ENCODE measurements at regions not wholly inside any gene's neighbourhood (a gene's known extent, or its start where the extent isn't known, plus 50 kb on each side); places are given as distances from the start of the nearest gene placed in this dataset.
A peak's percentile ranks its signal among the peaks of the same experiment; 100 is the strongest.

DNA sequence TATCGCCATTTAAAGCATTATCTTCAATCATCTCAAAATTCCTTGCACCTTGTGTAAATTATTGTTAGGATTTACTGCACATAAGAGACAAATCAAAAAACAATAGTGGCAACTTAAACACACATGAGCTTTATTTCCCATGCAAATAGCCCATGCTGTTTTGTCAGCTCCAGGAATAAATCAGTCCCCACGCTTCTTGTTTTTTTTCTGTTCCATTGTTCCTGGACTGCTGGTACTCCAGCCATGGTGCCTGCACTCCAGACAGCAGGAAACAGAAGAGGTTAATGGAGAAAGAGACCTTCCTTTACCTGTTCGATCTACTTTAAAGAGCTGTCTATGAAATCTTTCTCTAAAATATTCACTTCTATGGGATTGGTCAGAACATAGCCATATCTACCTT, 1515.7 kb upstream of the TENM3 start:
- H3K4me3 ChIP-seq (ENCODE audit: low read depth, low read length): no peak overlapping the region
- TF ChIP-seq, protein P1, sequence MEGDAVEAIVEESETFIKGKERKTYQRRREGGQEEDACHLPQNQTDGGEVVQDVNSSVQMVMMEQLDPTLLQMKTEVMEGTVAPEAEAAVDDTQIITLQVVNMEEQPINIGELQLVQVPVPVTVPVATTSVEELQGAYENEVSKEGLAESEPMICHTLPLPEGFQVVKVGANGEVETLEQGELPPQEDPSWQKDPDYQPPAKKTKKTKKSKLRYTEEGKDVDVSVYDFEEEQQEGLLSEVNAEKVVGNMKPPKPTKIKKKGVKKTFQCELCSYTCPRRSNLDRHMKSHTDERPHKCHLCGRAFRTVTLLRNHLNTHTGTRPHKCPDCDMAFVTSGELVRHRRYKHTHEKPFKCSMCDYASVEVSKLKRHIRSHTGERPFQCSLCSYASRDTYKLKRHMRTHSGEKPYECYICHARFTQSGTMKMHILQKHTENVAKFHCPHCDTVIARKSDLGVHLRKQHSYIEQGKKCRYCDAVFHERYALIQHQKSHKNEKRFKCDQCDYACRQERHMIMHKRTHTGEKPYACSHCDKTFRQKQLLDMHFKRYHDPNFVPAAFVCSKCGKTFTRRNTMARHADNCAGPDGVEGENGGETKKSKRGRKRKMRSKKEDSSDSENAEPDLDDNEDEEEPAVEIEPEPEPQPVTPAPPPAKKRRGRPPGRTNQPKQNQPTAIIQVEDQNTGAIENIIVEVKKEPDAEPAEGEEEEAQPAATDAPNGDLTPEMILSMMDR (conservative IDR thresholded peaks at IDR 0.05; ENCODE audit: low read depth, low read length): no peak
- no peak for DNase-seq (ENCODE audit: low read depth)

DNA sequence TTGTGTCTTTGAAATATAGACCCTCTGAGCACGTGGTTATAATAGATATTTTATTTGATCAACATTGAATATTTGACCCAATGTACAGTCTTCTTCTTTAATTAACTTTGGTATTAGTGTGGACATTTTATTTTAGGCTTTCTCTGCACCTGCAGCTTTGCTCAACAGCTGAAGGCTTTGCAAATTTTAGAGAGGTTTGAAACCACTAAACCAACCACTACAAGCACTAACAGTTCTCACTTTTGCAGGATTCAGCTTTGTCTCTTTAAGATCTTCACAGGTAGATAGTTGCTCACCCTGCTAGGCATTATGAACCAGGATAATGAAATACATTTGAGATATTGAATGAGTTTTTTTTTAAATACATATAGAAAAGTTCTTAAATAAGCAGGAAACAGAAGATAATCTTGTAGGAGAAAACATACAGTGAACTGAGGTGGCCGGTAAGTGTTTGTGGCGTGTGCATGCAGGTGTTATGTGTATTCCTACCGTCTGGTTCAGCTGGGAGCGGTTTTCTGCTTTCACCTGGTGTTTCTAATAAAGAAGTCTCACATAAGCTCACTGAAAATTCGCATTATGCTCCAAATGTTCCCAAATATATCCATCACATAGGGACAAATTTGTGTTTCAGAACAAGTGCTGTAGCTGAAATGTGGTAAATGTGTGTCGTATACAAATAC, 1508.3 kb upstream of the TENM3 start:
- no peak overlapping the region for H3K4me3 ChIP-seq (ENCODE audit: low read depth, low read length)
- DNase-seq (ENCODE audit: low read depth): no peak
- TF ChIP-seq, protein P1 (conservative IDR thresholded peaks at IDR 0.05; ENCODE audit: low read depth, low read length): no peak

DNA sequence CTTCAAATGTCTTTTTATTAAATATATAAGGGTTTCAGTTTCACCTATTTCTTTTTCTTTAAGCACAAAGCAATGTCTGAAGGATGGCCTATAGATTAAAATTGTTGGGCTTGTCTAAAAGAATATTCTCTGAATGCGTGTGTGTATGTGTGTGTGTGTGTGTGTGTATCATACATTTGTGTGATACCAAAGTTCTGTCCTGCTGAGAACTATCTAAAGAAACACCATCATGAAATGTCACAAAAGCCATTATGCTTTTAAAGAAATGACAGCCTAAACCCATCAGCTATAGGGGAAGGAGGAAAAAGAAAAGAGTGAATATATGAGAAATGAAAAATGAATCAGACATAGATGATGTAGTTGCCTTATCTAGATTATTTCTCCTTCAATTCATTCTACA, 1501.5 kb upstream of the TENM3 start:
- H3K4me3 ChIP-seq (ENCODE audit: low read depth, low read length): no peak overlapping the region
- DNase-seq (ENCODE audit: low read depth): no peak
- TF ChIP-seq, protein P1 (conservative IDR thresholded peaks at IDR 0.05; ENCODE audit: low read depth, low read length): no peak

DNA sequence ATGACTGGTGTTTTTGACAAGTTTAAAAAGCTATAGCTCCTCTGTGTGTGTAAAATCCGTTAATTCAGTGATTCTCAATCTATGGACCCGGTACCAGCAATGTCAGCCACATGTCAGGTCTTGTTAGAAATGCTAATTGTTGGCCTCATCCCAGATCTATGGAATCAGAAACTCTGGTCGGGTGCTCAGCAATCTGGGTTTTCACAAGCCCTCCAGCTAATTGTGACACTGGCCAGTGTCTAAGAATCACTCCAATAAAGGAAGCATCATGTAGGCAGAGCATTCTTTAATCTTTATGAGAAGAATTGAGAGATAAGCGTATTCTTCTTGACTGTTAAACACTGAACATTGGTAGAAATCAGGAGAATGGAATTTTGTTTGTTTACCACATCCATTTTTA, 1498.2 kb upstream of the TENM3 start:
- no peak for DNase-seq (ENCODE audit: low read depth)
- TF ChIP-seq, protein P1 (conservative IDR thresholded peaks at IDR 0.05; ENCODE audit: low read depth, low read length): no peak
- no peak overlapping the region for H3K4me3 ChIP-seq (ENCODE audit: low read depth, low read length)

DNA sequence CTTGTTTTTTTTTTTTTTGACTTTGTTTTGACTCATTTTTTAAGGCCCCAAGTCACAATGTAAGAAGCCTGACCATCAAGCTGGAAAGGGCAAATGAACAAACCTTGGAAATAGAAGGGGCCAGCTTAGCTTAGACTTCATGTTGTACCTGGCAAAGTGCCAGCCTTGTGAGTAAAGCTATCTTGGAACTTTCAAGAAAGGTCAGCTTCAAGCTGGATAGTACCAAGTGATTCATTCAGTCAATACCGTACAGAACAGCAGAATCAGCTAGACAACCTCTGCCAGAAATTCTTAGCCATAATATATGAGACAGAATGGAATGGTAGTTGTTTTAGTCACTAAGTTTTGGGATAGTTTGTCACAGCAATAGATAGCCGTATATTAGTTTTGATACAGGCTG, 1492.2 kb upstream of the TENM3 start:
- no peak overlapping the region for H3K4me3 ChIP-seq (ENCODE audit: low read depth, low read length)
- TF ChIP-seq, protein P1 (conservative IDR thresholded peaks at IDR 0.05; ENCODE audit: low read depth, low read length): no peak
- peak; percentile 41 for DNase-seq (ENCODE audit: low read depth)

DNA sequence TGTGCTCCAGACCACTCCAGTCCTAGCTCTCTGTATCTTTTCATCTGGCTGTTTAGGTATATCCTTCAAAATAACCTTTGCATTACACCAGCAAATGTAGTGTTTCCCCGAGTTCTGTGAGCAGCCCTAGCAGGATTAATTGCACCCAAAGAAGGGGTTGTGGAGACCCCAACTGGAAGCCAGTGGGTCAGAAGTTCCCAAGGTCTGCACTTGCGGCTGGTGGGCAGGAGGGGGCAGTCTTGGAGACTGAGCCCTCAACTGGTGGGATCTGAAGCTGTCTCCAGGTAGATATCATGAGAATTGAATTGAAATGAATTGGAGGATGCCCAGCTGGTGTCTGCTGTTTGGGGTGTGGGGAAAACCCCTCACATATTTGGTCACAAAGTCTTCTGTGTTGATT, 1485.3 kb upstream of the TENM3 start:
- no peak for DNase-seq (ENCODE audit: low read depth)
- TF ChIP-seq, protein P1 (conservative IDR thresholded peaks at IDR 0.05; ENCODE audit: low read depth, low read length): peak; percentile 36
- no peak overlapping the region for H3K4me3 ChIP-seq (ENCODE audit: low read depth, low read length)

DNA sequence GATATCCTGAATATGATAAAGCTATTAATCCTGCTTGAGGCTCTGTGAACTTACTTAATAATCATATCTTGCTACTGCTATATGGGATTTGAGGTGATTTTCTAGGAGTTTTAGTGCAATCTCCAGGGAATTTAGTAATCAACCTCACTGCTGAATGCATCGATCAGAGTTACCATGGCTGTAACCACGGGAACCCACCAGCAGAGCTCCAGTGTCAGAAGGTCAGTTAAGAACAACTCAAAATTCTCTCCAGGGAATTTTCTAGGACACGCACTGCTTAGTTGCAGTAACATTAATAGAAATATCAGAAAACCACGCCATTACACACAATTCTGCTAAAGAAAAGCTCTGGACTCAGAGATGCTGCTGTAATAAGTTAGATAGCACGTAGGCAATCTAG, 1477.2 kb upstream of the TENM3 start:
- no peak for DNase-seq (ENCODE audit: low read depth)
- no peak overlapping the region for H3K4me3 ChIP-seq (ENCODE audit: low read depth, low read length)
- TF ChIP-seq, protein P1 (conservative IDR thresholded peaks at IDR 0.05; ENCODE audit: low read depth, low read length): no peak

Measured in epithelial cell of proximal tubule (primary cell).